Effector memory CD8-positive, alpha-beta T cell (primary cell): ENCODE measurements at regions not wholly inside any gene's neighbourhood (a gene's known extent, or its start where the extent isn't known, plus 50 kb on each side); places are given as distances from the start of the nearest gene placed in this dataset.
"Not testable (repeated sequence)": the region's sequence is repeated elsewhere in the genome, so short reads cannot be mapped to it uniquely, and the experiment has no call there.

Experiments used
- ATAC-seq: fragments of 150-1000 bp; cut with Tn5 transposase; replicated peaks from 2 replicates; pipeline ENCODE4 v1.10.0; 2021; ENCODE audit warnings: mild to moderate bottlenecking, moderate library complexity
- DNase-seq, 3 experiments: peaks; one replicate each; pipeline ENCODE4 v3.0.0; 2021
- H3K27ac Mint-ChIP-seq, 2 donors: one replicate each; pipeline ENCODE4 v1.8.0; 2022; ENCODE audit warnings: mild to moderate bottlenecking in 2 of 2, mixed read lengths in 2 of 2, moderate library complexity in 2 of 2
- H3K27me3 Mint-ChIP-seq, 2 donors: one replicate each; pipeline ENCODE4 v1.8.0; 2022; ENCODE audit warnings: mixed read lengths in 2 of 2
- H3K36me3 Mint-ChIP-seq: one replicate; pipeline ENCODE4 v1.8.0; 2022; ENCODE audit warnings: mild to moderate bottlenecking, moderate library complexity, mixed read lengths; ENCODE audit not compliant: insufficient read depth
- H3K4me1 Mint-ChIP-seq, 2 donors: one replicate each; pipeline ENCODE4 v1.8.0; 2022; ENCODE audit warnings: low read depth in 2 of 2, mixed read lengths in 2 of 2
- H3K4me3 Mint-ChIP-seq, 2 donors: one replicate each; pipeline ENCODE4 v1.8.0; 2022; ENCODE audit warnings: mild to moderate bottlenecking in 2 of 2, mixed read lengths in 2 of 2, moderate library complexity in 2 of 2
- H3K9me3 Mint-ChIP-seq, 2 donors: one replicate each; pipeline ENCODE4 v1.8.0; 2022; ENCODE audit warnings: mixed read lengths in 2 of 2

GRCh38 chr21:5117666-5118295, 5403.6 kb upstream of the TPTE start:
- not testable (repeated sequence) for H3K36me3 Mint-ChIP-seq, H3K9me3 Mint-ChIP-seq, H3K27me3 Mint-ChIP-seq, H3K4me1 Mint-ChIP-seq
- DNase-seq (peak in 1 of 3 experiments; percentile 34), ATAC-seq (peak; percentile 34)
- H3K4me3 Mint-ChIP-seq: peak overlapping the region in 1 of 2 donors; percentile 31
- peak overlapping the region in 1 of 2 donors; percentile 60 for H3K27ac Mint-ChIP-seq

- DNase-seq (peak in 2 of 3 experiments; percentile 58 to 61), ATAC-seq (peak; percentile 81)
- H3K27ac Mint-ChIP-seq, H3K4me3 Mint-ChIP-seq, H3K9me3 Mint-ChIP-seq, H3K4me1 Mint-ChIP-seq, H3K27me3 Mint-ChIP-seq, H3K36me3 Mint-ChIP-seq: not testable (repeated sequence)
Observed at GRCh38 chr21:5118296-5118679, 5403.1 kb upstream of the TPTE start.

- not testable (repeated sequence) for H3K27ac Mint-ChIP-seq, H3K36me3 Mint-ChIP-seq, H3K4me1 Mint-ChIP-seq, ATAC-seq, DNase-seq, H3K27me3 Mint-ChIP-seq, H3K4me3 Mint-ChIP-seq, H3K9me3 Mint-ChIP-seq
Observed at GRCh38 chr21:5119179-5119578, 5402.2 kb upstream of the TPTE start.

- not testable (repeated sequence) for H3K4me1 Mint-ChIP-seq, ATAC-seq, H3K27ac Mint-ChIP-seq, H3K36me3 Mint-ChIP-seq, DNase-seq, H3K9me3 Mint-ChIP-seq, H3K27me3 Mint-ChIP-seq, H3K4me3 Mint-ChIP-seq
Observed at GRCh38 chr21:5121399-5121798, 5400.0 kb upstream of the TPTE start.

- not testable (repeated sequence) for H3K27ac Mint-ChIP-seq, H3K27me3 Mint-ChIP-seq, DNase-seq, H3K4me3 Mint-ChIP-seq, H3K36me3 Mint-ChIP-seq, H3K4me1 Mint-ChIP-seq, ATAC-seq, H3K9me3 Mint-ChIP-seq
Observed at GRCh38 chr21:5121849-5122248, 5399.5 kb upstream of the TPTE start.

- H3K4me1 Mint-ChIP-seq, H3K27me3 Mint-ChIP-seq, H3K27ac Mint-ChIP-seq, H3K9me3 Mint-ChIP-seq, H3K4me3 Mint-ChIP-seq, H3K36me3 Mint-ChIP-seq: not testable (repeated sequence)
- ATAC-seq (peak; percentile 46), DNase-seq (peak; percentile 63 to 67 (median 66))
Observed at GRCh38 chr21:5123655-5124054, 5397.7 kb upstream of the TPTE start.

- Mint-ChIP-seq H3K4me3 (peak overlapping the region in 1 of 2 donors; percentile 43), H3K27ac (peak overlapping the region in 1 of 2 donors; percentile 35)
- ATAC-seq (peak; percentile 92), DNase-seq (peak; percentile 94 to 98 (median 96))
- H3K27me3 Mint-ChIP-seq, H3K4me1 Mint-ChIP-seq, H3K36me3 Mint-ChIP-seq, H3K9me3 Mint-ChIP-seq: not testable (repeated sequence)
Observed at GRCh38 chr21:5128261-5128660, 5393.1 kb upstream of the TPTE start.

- ATAC-seq, H3K4me3 Mint-ChIP-seq, H3K9me3 Mint-ChIP-seq, H3K27ac Mint-ChIP-seq, H3K36me3 Mint-ChIP-seq, DNase-seq, H3K27me3 Mint-ChIP-seq, H3K4me1 Mint-ChIP-seq: not testable (repeated sequence)
Observed at GRCh38 chr21:5133824-5134223, 5387.6 kb upstream of the TPTE start.

- H3K4me3 Mint-ChIP-seq, H3K4me1 Mint-ChIP-seq, H3K27me3 Mint-ChIP-seq, H3K27ac Mint-ChIP-seq, H3K9me3 Mint-ChIP-seq, DNase-seq, H3K36me3 Mint-ChIP-seq, ATAC-seq: not testable (repeated sequence)
Observed at GRCh38 chr21:5136406-5136805, 5385.0 kb upstream of the TPTE start.

GRCh38 chr21:5137006-5137405, 5384.4 kb upstream of the TPTE start:
- not testable (repeated sequence) for H3K27me3 Mint-ChIP-seq, H3K27ac Mint-ChIP-seq, ATAC-seq, H3K36me3 Mint-ChIP-seq, H3K9me3 Mint-ChIP-seq, H3K4me3 Mint-ChIP-seq, DNase-seq, H3K4me1 Mint-ChIP-seq

GRCh38 chr21:5138687-5139086, 5382.7 kb upstream of the TPTE start:
- ATAC-seq, H3K27ac Mint-ChIP-seq, DNase-seq, H3K27me3 Mint-ChIP-seq, H3K4me3 Mint-ChIP-seq, H3K4me1 Mint-ChIP-seq, H3K9me3 Mint-ChIP-seq, H3K36me3 Mint-ChIP-seq: not testable (repeated sequence)

GRCh38 chr21:5139528-5139927, 5381.9 kb upstream of the TPTE start:
- not testable (repeated sequence) for H3K4me1 Mint-ChIP-seq, H3K4me3 Mint-ChIP-seq, H3K9me3 Mint-ChIP-seq, H3K27ac Mint-ChIP-seq, ATAC-seq, H3K27me3 Mint-ChIP-seq, H3K36me3 Mint-ChIP-seq, DNase-seq

GRCh38 chr21:5143011-5143410, 5378.4 kb upstream of the TPTE start:
- H3K36me3 Mint-ChIP-seq, H3K4me1 Mint-ChIP-seq, H3K4me3 Mint-ChIP-seq, ATAC-seq, DNase-seq, H3K27ac Mint-ChIP-seq, H3K27me3 Mint-ChIP-seq, H3K9me3 Mint-ChIP-seq: not testable (repeated sequence)

- H3K27me3 Mint-ChIP-seq, ATAC-seq, H3K36me3 Mint-ChIP-seq, H3K4me1 Mint-ChIP-seq, DNase-seq, H3K27ac Mint-ChIP-seq, H3K9me3 Mint-ChIP-seq, H3K4me3 Mint-ChIP-seq: not testable (repeated sequence)
Observed at GRCh38 chr21:5144731-5145130, 5376.7 kb upstream of the TPTE start.

GRCh38 chr21:5147685-5148084, 5373.7 kb upstream of the TPTE start:
- H3K27ac Mint-ChIP-seq, H3K27me3 Mint-ChIP-seq, H3K36me3 Mint-ChIP-seq, DNase-seq, H3K9me3 Mint-ChIP-seq, H3K4me1 Mint-ChIP-seq, H3K4me3 Mint-ChIP-seq: not testable (repeated sequence)
- peak; percentile 70 for ATAC-seq
